ENCODE measurements at regions not wholly inside any gene's neighbourhood (a gene's known extent, or its start where the extent isn't known, plus 50 kb on each side); places are given as distances from the start of the nearest gene placed in this dataset.

DNA sequence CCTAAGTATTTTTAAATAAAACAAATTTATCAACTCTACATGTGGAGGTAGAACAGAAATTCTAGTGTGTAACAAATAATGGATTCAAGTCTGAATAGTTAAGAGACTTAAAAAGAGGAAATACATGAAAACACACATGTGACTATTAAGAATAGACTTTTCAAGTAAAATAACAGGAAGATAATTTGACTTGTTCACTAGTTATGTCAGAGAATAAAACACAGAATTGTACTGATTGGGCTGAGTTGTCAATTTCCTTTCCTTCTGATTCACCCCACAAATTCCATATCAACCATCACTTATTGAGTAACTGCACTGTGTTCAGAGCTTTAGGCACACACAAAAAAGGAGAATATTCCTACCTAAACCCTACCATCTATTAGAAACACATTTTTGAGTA, 557.2 kb downstream of the TUSC7 start:
- peak in 2 of 3 donors; percentile 56 for DNase-seq

- DNase-seq: no peak
These were observed 558.7 kb downstream of the TUSC7 start for GRCh38 chr3:117268318-117268717.

DNA sequence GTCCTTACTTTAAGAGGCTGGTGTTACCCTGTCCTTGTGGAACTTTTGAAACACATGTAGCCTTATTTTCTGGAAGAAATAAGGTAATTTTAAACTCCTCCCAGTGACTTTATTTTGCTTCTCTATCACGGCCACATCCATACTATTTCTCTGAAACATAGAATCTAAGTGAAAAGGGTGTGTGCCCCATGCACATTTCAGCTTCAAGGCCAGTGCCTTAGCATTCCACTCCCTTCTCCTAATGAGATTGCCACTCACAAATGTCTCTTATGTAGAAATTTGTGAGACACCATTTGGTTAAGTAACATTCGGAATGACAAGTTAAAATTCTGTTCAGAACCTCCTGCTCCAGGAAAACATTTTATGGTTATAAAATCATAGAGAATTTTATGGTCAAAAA, 562.7 kb downstream of the TUSC7 start:
- no peak for DNase-seq

- no peak for DNase-seq
These were observed 563.4 kb downstream of the TUSC7 start for GRCh38 chr3:117272876-117273523.

DNA sequence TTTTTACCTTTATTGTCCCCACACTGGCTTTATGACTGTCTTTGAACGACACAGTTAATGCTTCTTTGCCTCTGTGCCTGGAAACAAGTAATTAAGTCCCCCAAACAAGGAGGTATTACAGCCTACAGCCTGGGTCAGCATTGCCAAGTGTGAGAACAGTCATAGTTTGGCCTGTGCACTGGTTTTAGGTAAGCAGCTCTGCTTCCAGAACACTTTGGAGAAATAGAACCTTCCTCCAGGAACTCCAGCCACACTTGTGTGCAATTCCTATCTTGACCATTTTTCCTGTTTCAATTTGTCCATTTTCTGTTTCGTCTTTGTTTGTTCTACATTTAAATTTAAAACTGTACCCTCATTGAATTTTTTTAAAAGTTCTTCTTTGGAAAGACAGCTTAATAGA, 568.2 kb downstream of the TUSC7 start:
- no peak for DNase-seq

GRCh38 chr3:117278424-117279190, 569.0 kb downstream of the TUSC7 start:
- no peak for DNase-seq

DNA sequence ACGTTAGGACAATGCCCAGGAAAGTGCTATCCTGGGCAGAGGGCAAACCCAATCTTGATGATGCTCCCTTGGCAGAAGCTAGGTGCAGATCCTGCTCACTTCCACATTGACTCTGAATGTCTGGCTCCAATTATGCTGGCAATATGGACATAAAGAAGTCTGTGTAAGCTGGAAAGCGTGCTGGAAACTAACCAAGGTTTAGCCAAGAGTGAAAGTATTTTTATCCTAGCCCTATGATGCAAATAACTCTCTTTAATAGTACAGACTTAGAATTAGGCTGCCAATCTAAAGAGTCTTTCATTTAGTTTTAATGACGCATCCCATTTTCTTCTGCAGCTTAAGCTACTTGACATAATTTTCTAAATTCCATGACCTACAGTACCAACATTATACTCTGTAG, 571.8 kb downstream of the TUSC7 start:
- DNase-seq: no peak

DNA sequence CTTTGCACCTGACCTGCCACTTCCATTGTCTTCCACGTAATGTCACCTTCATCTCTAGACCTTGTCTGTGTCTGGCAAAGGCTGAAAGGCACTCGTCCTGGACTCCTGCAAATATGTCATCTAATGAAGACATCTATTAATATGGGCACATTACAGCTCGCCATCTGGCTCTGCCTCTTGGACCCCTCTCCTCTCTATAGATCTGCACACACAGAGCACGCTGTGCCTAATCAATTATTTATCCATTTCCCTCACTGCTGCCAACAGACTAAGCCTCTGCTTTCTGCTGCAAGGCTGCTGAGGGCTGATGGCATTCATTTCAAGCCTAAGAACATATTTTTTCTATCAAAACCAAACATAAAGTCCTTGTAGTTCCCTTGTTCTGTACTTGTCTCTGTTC, 573.0 kb downstream of the TUSC7 start:
- no peak for DNase-seq

GRCh38 chr3:117285737-117286136, 576.2 kb downstream of the TUSC7 start:
- DNase-seq: no peak

DNA sequence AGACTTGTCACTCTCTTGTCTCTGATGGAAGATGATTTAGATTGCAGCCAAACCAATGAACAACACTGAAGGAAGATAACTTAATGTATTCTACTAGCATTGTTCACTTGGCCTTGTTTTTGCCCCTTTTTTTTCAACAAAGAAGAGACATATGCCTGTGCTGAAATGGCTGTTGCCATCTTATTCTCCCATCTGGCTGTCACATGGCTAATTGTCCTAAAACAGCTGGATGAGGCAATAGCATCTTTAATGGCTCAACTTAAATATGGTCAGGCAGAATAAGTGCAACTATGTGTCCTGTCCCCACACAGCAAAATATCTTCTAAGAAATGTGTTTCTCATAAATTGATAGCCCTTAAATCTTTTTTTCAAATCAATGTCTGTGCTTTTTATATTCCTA, 576.9 kb downstream of the TUSC7 start:
- no peak for DNase-seq

GRCh38 chr3:117287602-117288001, 578.0 kb downstream of the TUSC7 start:
- no peak for DNase-seq

DNA sequence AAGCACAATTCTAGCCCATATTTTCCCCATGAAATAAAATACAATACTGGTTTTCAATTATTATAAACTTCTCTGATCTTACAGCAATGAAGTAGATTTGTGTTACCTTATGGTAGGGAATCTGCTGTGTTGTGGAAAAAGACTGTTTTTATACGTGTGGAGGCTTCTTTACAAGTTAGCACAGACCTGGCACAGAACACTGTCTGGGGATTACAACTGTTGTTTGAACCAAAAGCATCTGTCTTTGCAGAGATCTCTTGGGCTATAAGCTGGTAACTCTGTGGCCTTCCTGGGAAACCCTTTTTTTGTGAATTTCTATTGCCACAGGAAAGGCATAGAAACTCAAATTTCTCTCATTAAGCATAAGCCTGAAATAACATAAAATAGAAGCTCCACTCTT, 581.9 kb downstream of the TUSC7 start:
- no peak for DNase-seq

GRCh38 chr3:117297065-117297464, 587.5 kb downstream of the TUSC7 start:
- DNase-seq: no peak

- no peak for DNase-seq
These were observed 588.0 kb downstream of the TUSC7 start for GRCh38 chr3:117297541-117297940.

DNA sequence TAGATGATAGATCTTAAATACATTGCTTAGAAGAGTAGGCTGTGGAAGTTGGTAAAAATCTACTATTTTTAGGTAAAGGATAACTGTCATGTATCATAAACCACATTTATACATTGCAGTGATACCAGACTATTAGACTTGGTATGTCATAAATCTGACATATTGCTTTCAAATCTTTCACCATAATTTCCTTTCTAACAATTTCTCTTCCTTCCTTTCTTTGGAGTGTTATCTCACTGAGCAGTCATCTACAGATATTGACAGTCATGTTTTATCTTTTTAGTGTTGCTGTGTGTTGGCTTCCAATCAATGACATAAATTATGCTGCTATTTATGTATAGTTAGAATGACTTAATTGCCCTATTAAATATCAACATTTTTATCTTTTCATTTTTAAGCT, 588.7 kb downstream of the TUSC7 start:
- no peak for DNase-seq

DNA sequence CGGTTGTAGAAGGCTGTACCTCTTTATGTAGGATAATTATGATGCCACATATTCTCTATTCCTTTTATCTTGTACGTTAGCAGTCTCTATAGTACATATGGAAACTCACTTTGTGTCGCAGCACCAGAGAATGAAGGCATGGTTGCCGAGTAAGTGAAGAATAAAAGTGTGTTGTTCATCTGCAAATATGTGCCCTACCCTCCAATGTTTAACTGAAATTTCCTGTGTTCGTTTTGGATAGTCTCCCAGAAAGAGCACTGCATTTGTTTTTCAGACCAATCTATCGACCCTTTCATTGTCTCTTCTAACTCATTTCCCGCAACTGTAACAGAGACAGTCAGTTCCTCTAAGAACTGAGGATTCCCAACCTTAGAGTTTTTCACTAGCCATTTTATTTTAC, 592.8 kb downstream of the TUSC7 start:
- DNase-seq: no peak

GRCh38 chr3:117303443-117303842, 593.9 kb downstream of the TUSC7 start:
- no peak for DNase-seq

GRCh38 chr3:117304681-117305080, 595.1 kb downstream of the TUSC7 start:
- no peak for DNase-seq

- no peak for DNase-seq
These were observed 596.1 kb downstream of the TUSC7 start for GRCh38 chr3:117305681-117306080.

DNA sequence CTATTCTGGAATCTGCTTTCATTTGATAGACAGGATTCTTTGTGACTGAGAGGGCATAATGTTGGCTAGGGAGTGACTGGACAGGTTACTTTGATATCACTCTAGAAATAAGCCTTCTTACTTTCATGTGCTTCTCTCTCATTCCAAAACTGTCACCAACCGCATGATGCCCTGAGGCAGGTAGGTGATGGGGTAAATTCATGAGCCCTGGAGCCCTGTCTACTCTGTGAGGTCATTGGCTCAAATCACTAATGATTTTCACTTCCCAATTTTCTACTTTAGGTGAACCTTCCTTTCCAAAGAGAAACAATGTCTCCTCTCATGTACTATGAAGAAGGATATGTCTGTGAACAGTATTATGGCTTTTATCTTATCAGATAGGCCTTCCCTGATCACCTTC, 596.7 kb downstream of the TUSC7 start:
- DNase-seq: no peak

DNA sequence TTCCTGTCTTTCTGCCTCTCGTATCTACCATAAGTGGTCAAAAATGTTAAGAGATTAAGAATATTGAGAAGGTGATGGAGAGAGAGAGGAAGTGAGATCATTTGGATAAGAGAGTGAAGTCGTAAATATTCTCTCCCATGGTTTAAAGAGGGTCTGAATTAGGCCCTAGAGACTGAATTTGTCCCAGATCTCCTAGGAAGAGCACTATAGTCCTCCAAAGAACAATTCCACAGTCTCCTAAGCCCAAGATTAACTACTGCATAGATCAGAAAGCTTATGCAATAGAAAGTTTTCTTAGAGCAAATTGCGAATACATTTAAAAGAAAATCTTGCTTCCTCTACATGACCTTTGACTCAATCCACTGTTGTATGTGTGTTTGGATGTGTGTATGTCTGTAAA, 598.8 kb downstream of the TUSC7 start:
- no peak for DNase-seq

GRCh38 chr3:117308756-117309155, 599.2 kb downstream of the TUSC7 start:
- DNase-seq: no peak

DNA sequence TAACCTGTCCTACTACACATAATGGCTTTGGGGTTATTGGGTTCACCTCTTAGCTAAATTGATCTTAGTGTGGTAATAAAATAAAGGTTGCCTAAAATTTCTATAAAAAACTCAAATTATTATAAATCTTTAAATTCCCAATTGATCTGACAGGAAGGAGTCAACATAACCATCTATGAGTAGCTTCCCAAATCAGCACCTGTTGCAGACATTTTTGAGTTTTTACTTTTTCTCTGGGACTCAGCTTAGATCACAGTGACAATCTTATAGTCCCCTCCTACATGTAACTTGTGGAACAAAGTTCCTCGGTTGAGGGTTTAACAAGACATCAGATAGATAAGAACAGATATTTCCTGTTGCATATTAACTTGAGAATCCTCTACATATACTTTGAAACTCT, 601.0 kb downstream of the TUSC7 start:
- no peak for DNase-seq

- DNase-seq: no peak
These were observed 605.0 kb downstream of the TUSC7 start for GRCh38 chr3:117314441-117315150.
